Spleen (tissue), 11 donors: ENCODE measurements at regions not wholly inside any gene's neighbourhood (a gene's known extent, or its start where the extent isn't known, plus 50 kb on each side); places are given as distances from the start of the nearest gene placed in this dataset.

Experiments used
- DNase-seq: peaks from one replicate; pipeline ENCODE4 v3.0.0-alpha.2; 2020
- H3K27ac ChIP-seq, 8 donors: fragments of 200-600 bp; sonication (generic) in 7 of 8; 1 replicate in 4 of 8; 2 replicates in 4 of 8; pipeline versions ENCODE4 v1.5.0 to v1.8.0; 2016 to 2021; ENCODE audit warnings: inconsistent platforms in 4 of 8, mild to moderate bottlenecking in 4 of 8, moderate library complexity in 1 of 8
- H3K27me3 ChIP-seq, 7 donors: fragments of 200-600 bp; sonication (generic) in 6 of 7; replicated peaks in 1 of 7; 1 replicate in 4 of 7; 2 replicates in 3 of 7; pipeline versions ENCODE4 v1.5.0 to v1.8.0; 2016 to 2021; ENCODE audit warnings: inconsistent platforms in 3 of 7, mild to moderate bottlenecking in 1 of 7
- H3K36me3 ChIP-seq, 6 donors: fragments of 200-600 bp; sonication (generic) in 5 of 6; 1 replicate in 4 of 6; 2 replicates in 2 of 6; pipeline versions ENCODE4 v1.5.0 to v1.8.0; 2016 to 2021; ENCODE audit warnings: inconsistent platforms in 2 of 6
- H3K4me1 ChIP-seq, 6 donors: fragments of 200-600 bp; sonication (generic) in 5 of 6; 1 replicate in 3 of 6; 2 replicates in 3 of 6; pipeline versions ENCODE4 v1.5.0 to v1.8.0; 2016 to 2021; ENCODE audit warnings: inconsistent platforms in 3 of 6
- H3K4me3 ChIP-seq, 8 donors: fragments of 200-600 bp; sonication (generic) in 7 of 8; 1 replicate in 4 of 8; 2 replicates in 4 of 8; pipeline versions ENCODE4 v1.5.0 to v1.8.0; 2016 to 2021; ENCODE audit warnings: inconsistent platforms in 4 of 8, mild to moderate bottlenecking in 4 of 8, moderate library complexity in 2 of 8
- H3K9me3 ChIP-seq, 8 donors: fragments of 200-600 bp; sonication (generic) in 7 of 8; 1 replicate in 4 of 8; 2 replicates in 4 of 8; pipeline versions ENCODE4 v1.5.0 to v1.8.0; 2016 to 2021; ENCODE audit warnings: inconsistent platforms in 4 of 8
- CTCF ChIP-seq, 11 experiments: fragments of 200-600 bp in 7 of 11; fragments of 450-650 bp in 4 of 11; sonication (generic) in 4 of 11; IDR thresholded peaks in 8 of 11; conservative IDR thresholded peaks in 3 of 11; 1 replicate in 7 of 11; 2 replicates in 4 of 11; pipeline versions ENCODE4 v1.4.0 to v1.8.0; 2016 to 2021; ENCODE audit warnings: antibody characterized with exemption in 11 of 11, inconsistent platforms in 4 of 11, mild to moderate bottlenecking in 1 of 11
- POLR2A ChIP-seq, 3 donors: fragments of 450-650 bp; IDR thresholded peaks; one replicate each; pipeline ENCODE4 v1.5.1; 2017; ENCODE audit warnings: antibody characterized with exemption in 3 of 3, mild to moderate bottlenecking in 1 of 3
- POLR2AphosphoS5 ChIP-seq, 3 donors: sonication (generic); formaldehyde crosslinking; IDR thresholded peaks; one replicate each; pipeline ENCODE4 v1.5.1; 2017; ENCODE audit warnings: antibody characterized with exemption in 3 of 3
- WGBS, 5 donors: extraction: QIAGEN DNeasy Blood & Tissue Kit in 3 of 5; methylation state at CpG; one replicate each; pipeline versions ENCODE4 v1.1.5 to v1.1.7; 2013 to 2018; 5-methylcytosine and 5-hydroxymethylcytosine counted together
- intact Hi-C: fragments of 100-400 bp; cut with DNase I; formaldehyde crosslinking; loops from one replicate; pipeline ENCODE4 v1.15.0; 2023; ENCODE audit warnings: low total_unique reads
- donor health status: healthy with polysubstance abuse.
- donor health status: DM: no; HTN: no; CAD: no; lungs with moderate emphysema.
- donor health status: DM: no; HTN: no; CAD: no.
- donor health status: Bipolar disorder and iron deficiency.
- donor health status: healthy.
- donor health status: DM: no; HTN: no; CAD: no.
- donor health status: DM: yes; HTN: yes; CAD: no.

DNA sequence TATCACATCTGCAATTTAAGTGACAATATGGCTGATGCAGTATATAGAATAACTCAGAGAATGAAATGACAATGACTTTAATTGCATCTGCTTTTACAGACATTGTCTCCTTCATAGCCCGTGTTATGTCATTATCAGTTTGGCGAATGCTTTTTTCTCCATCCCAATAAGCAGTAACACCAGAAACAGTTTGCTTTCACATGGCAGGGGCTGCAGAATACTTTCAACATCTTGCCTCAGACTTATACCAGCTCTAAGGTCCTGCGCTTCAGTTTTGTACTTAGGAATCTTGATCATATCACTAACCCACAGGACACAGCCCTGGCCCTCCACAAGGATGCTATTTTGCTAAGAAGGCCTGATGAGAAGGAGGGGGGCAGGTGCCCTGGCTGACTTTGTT lies 49.9 kb upstream of the SPESP1 start:
- WGBS, 5 donors = 94 to 97% (median 95%) methylated on average over 3 of the region's 3 CpGs
- no peak for DNase-seq

More for the DNA sequence above, 49.9 kb upstream of the SPESP1 start:
- peaks cover 0 to 7% (median 3%) of the 10 kb centered on the region in 6 donors for H3K4me1 ChIP-seq
- H3K9me3 ChIP-seq = no peaks in the 10 kb centered on the region
- H3K4me3 ChIP-seq = no peak overlapping the region
- H3K27me3 ChIP-seq = peaks cover 0 to 4% (median under 1%) of the 10 kb centered on the region in 7 donors
- H3K27ac ChIP-seq = no peak overlapping the region
- H3K36me3 ChIP-seq = no peaks in the 10 kb centered on the region
- intact Hi-C loops = no loop called here
- TF ChIP-seq CTCF (IDR thresholded peaks at IDR 0.05 in 8 of 11, conservative IDR thresholded peaks at IDR 0.05 in 3 of 11) (no peak), POLR2AphosphoS5 (IDR thresholded peaks at IDR 0.05) (no peak), POLR2A (IDR thresholded peaks at IDR 0.05) (no peak)
